Germinal center (tissue), 1 donor: ENCODE measurements at regions not wholly inside any gene's neighbourhood (a gene's known extent, or its start where the extent isn't known, plus 50 kb on each side); places are given as distances from the start of the nearest gene placed in this dataset.
"Not testable (repeated sequence)": the region's sequence is repeated elsewhere in the genome, so short reads cannot be mapped to it uniquely, and the experiment has no call there.

Experiments used
- DNase-seq: peaks from one replicate; pipeline ENCODE4 v3.0.0; 2012; ENCODE audit warnings: mixed read lengths, low spot score

- no peak for DNase-seq
These were observed 262.8 kb upstream of the MAF start for GRCh38 chr16:79863128-79864031.

GRCh38 chr16:79862601-79863000 lies 262.1 kb upstream of the MAF start:
- DNase-seq, result no peak

GRCh38 chr16:79856581-79856980 lies 256.0 kb upstream of the MAF start:
- DNase-seq, result no peak

- DNase-seq, result no peak
These were observed 249.8 kb upstream of the MAF start for GRCh38 chr16:79850348-79850747.

- DNase-seq, result no peak
These were observed 248.6 kb upstream of the MAF start for GRCh38 chr16:79849119-79849518.

GRCh38 chr16:79848719-79849118 lies 248.2 kb upstream of the MAF start:
- DNase-seq, result no peak

GRCh38 chr16:79847569-79847968 lies 247.0 kb upstream of the MAF start:
- DNase-seq, result no peak

GRCh38 chr16:79847101-79847500 lies 246.6 kb upstream of the MAF start:
- no peak for DNase-seq

GRCh38 chr16:79845734-79846135 lies 245.2 kb upstream of the MAF start:
- DNase-seq, result no peak

- no peak for DNase-seq
These were observed 244.6 kb upstream of the MAF start for GRCh38 chr16:79845033-79845733.

GRCh38 chr16:79844603-79845002 lies 244.1 kb upstream of the MAF start:
- no peak for DNase-seq

- DNase-seq, result no peak
These were observed 243.1 kb upstream of the MAF start for GRCh38 chr16:79843631-79844043.

- no peak for DNase-seq
These were observed 242.6 kb upstream of the MAF start for GRCh38 chr16:79843145-79843544.

- DNase-seq, result no peak
These were observed 241.7 kb upstream of the MAF start for GRCh38 chr16:79842197-79842596.

GRCh38 chr16:79839466-79840341 lies 239.2 kb upstream of the MAF start:
- DNase-seq, result no peak

- no peak for DNase-seq
These were observed 238.1 kb upstream of the MAF start for GRCh38 chr16:79838496-79839259.

GRCh38 chr16:79836144-79836543 lies 235.6 kb upstream of the MAF start:
- no peak for DNase-seq

- DNase-seq, result no peak
These were observed 234.7 kb upstream of the MAF start for GRCh38 chr16:79835194-79835593.

GRCh38 chr16:79834720-79835119 lies 234.2 kb upstream of the MAF start:
- no peak for DNase-seq

GRCh38 chr16:79834003-79834402 lies 233.5 kb upstream of the MAF start:
- not testable (repeated sequence) for DNase-seq

GRCh38 chr16:79833559-79833958 lies 233.0 kb upstream of the MAF start:
- no peak for DNase-seq
